ENCODE measurements at regions not wholly inside any gene's neighbourhood (a gene's known extent, or its start where the extent isn't known, plus 50 kb on each side); places are given as distances from the start of the nearest gene placed in this dataset.

GRCh38 chr12:70149665-70150064, 93.6 kb upstream of the CNOT2 start:
- TF ChIP-seq CTCF (IDR thresholded peaks at IDR 0.05) (no peak), POLR2A (IDR thresholded peaks at IDR 0.05) (no peak), POLR2AphosphoS5 (IDR thresholded peaks at IDR 0.05) (no peak)

Data from breast epithelium (tissue), 3 donors.